ENCODE measurements at regions not wholly inside any gene's neighbourhood (a gene's known extent, or its start where the extent isn't known, plus 50 kb on each side); places are given as distances from the start of the nearest gene placed in this dataset.

GRCh38 chr7:116327135-116327534, 116.8 kb downstream of the TES start:
- Histone ChIP-seq H3K27ac (ENCODE audit: low read depth, low read length) (peak overlapping the region; percentile 84), H3K4me1 (ENCODE audit: control insufficient read depth, insufficient read depth, low read length, unreplicated experiment) (peaks cover 44% of the 10 kb centered on the region), H3K79me2 (ENCODE audit: control insufficient read depth, insufficient read depth, low read length, unreplicated experiment) (no peaks in the 10 kb centered on the region), H3K4me3 (ENCODE audit: low read depth, low read length) (no peak overlapping the region), H3K27me3 (ENCODE audit: insufficient read depth, low read length) (no peaks in the 10 kb centered on the region), H2AFZ (ENCODE audit: low read length, unreplicated experiment) (no peak overlapping the region), H3K36me3 (ENCODE audit: insufficient read depth, low read length) (0 out of 2 replicates have a peak, but pooled peaks cover 4% of the 10 kb centered on the region)

DNA sequence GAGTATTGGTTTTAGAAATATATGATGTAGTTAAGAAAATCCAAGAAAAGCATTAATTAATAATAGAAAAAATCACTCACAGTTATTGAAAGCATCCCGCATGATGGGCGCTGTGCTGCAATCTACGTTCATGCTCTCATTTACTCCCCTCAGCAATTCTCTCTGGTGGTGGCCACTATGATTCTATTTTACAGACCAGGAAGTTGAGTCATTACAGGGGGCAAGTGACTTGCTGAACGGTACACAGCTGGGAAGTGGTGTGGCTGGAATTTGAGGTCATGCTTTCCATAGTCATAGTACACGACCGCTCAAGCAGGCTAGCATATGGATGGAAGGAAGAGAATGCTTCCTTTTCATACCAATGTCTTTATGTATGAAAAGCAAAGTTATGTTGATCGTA, 117.4 kb downstream of the TES start:
- H3K36me3 ChIP-seq (ENCODE audit: insufficient read depth, low read length), result 0 out of 2 replicates have a peak, but pooled peaks cover under 1% of the 10 kb centered on the region
- H3K79me2 ChIP-seq (ENCODE audit: control insufficient read depth, insufficient read depth, low read length, unreplicated experiment), result no peaks in the 10 kb centered on the region
- H3K4me1 ChIP-seq (ENCODE audit: control insufficient read depth, insufficient read depth, low read length, unreplicated experiment), result peaks cover 39% of the 10 kb centered on the region
- no peak overlapping the region for H3K4me3 ChIP-seq (ENCODE audit: low read depth, low read length)
- peak overlapping the region; percentile 84 for H3K27ac ChIP-seq (ENCODE audit: low read depth, low read length)
- no peak overlapping the region for H2AFZ ChIP-seq (ENCODE audit: low read length, unreplicated experiment)
- H3K27me3 ChIP-seq (ENCODE audit: insufficient read depth, low read length), result no peaks in the 10 kb centered on the region

DNA sequence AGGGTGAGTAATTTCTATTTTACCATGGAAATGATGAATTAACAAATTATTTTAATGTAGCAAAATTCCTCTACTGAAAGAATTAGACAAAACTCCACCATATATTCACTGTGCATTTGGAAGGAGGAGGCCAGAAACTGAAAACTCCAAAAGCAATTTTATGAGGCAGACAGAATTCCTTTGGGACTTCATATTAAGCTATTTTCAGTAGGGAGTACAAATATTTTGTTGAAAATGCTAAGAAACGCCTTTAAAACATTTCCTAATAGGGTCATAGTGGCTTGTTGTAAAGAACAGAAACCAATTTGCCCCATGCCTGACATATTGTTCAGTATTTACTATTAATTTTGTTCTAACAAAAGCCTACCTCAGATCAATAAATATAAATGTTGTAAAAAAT, 117.8 kb downstream of the TES start:
- Histone ChIP-seq H2AFZ (ENCODE audit: low read length, unreplicated experiment) (no peak overlapping the region), H3K4me1 (ENCODE audit: control insufficient read depth, insufficient read depth, low read length, unreplicated experiment) (peaks cover 36% of the 10 kb centered on the region), H3K27ac (ENCODE audit: low read depth, low read length) (peak overlapping the region; percentile 84), H3K36me3 (ENCODE audit: insufficient read depth, low read length) (no peaks in the 10 kb centered on the region), H3K27me3 (ENCODE audit: insufficient read depth, low read length) (no peaks in the 10 kb centered on the region), H3K79me2 (ENCODE audit: control insufficient read depth, insufficient read depth, low read length, unreplicated experiment) (no peaks in the 10 kb centered on the region), H3K4me3 (ENCODE audit: low read depth, low read length) (no peak overlapping the region)

DNA sequence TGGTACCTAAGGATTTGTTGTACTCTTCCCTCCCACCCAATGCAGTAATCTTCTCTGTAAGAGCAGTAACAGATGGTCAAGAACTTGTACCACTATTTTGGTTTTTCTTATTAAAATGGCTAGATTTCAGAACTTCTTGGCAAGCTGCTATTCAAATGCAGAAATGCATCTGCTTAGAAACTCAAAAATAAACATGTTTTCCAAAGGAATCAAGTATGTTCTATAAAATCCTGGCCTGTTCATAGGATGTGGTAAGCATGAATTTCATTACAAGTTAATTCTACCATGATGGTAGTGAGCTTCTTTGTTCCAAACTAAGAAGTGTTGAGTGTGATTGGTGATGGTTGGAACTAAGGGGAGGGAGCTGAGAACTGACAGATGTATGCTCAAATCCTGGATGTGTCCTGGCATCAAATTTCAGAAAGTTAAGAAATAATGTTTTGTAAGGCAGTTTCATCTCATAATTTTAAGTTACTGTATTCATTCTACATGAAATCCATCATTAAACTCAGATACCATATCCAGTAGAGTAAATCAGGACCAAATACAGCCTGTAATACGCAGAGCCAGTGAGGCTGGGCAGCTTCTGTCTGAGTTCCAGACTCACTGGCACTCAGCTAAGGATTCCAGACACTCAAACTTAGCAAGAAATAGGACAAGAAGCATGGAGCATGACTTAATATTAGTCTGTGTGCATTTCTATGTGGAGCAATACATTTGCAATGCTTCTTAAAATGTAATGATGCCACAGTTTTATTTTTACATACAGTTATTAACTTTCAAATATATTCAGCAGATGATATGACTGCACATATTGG, 119.6 kb downstream of the TES start:
- Histone ChIP-seq H3K4me1 (ENCODE audit: control insufficient read depth, insufficient read depth, low read length, unreplicated experiment) (peaks cover 23% of the 10 kb centered on the region), H3K79me2 (ENCODE audit: control insufficient read depth, insufficient read depth, low read length, unreplicated experiment) (no peaks in the 10 kb centered on the region), H3K27me3 (ENCODE audit: insufficient read depth, low read length) (no peaks in the 10 kb centered on the region), H3K27ac (ENCODE audit: low read depth, low read length) (no peak overlapping the region), H3K36me3 (ENCODE audit: insufficient read depth, low read length) (no peaks in the 10 kb centered on the region), H3K4me3 (ENCODE audit: low read depth, low read length) (no peak overlapping the region), H2AFZ (ENCODE audit: low read length, unreplicated experiment) (no peak overlapping the region)

DNA sequence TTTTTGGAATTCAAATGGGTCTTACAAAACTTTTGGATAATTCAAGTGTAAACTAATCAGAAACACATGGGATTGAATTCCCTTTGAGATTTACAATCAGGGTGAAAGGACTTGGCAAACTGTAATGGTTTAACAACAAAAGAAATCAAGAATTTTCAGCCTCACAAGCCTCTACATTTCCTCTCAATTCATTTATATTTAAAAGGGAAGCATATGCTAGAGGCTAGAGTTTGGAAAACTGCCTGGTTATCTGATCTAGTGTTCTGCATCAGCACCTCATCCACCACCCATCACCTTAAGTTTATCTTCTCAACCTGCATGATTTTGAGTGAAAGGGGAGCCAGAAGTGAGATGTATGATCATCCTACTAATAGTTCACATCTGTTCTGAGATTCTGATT, 120.7 kb downstream of the TES start:
- no peaks in the 10 kb centered on the region for H3K79me2 ChIP-seq (ENCODE audit: control insufficient read depth, insufficient read depth, low read length, unreplicated experiment)
- no peak overlapping the region for H3K27ac ChIP-seq (ENCODE audit: low read depth, low read length)
- peak overlapping the region; percentile 4 for H2AFZ ChIP-seq (ENCODE audit: low read length, unreplicated experiment)
- H3K27me3 ChIP-seq (ENCODE audit: insufficient read depth, low read length), result no peaks in the 10 kb centered on the region
- H3K4me1 ChIP-seq (ENCODE audit: control insufficient read depth, insufficient read depth, low read length, unreplicated experiment), result peaks cover 18% of the 10 kb centered on the region
- H3K36me3 ChIP-seq (ENCODE audit: insufficient read depth, low read length), result no peaks in the 10 kb centered on the region
- H3K4me3 ChIP-seq (ENCODE audit: low read depth, low read length), result no peak overlapping the region

DNA sequence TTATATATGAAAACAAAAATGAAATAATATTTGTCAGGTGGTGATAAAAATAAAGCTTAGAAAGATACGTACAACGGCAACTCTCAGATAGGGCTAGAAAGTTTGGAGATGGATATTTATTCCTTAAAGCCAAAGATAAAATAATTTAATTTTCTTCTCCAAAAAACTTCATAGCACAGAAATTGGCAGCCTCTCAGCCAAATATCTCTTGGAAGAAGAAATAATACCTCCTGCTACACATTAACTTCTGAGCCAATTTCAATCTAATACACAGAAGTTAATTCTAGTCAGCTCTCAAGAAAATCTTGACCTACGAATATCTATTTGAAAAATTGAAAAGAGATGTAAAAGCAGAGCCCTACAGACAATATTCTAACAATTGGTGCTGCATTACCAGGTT, 122.4 kb downstream of the TES start:
- H3K4me1 ChIP-seq (ENCODE audit: control insufficient read depth, insufficient read depth, low read length, unreplicated experiment), result peaks cover 18% of the 10 kb centered on the region
- H3K36me3 ChIP-seq (ENCODE audit: insufficient read depth, low read length), result no peaks in the 10 kb centered on the region
- no peaks in the 10 kb centered on the region for H3K79me2 ChIP-seq (ENCODE audit: control insufficient read depth, insufficient read depth, low read length, unreplicated experiment)
- no peaks in the 10 kb centered on the region for H3K27me3 ChIP-seq (ENCODE audit: insufficient read depth, low read length)
- no peak overlapping the region for H3K27ac ChIP-seq (ENCODE audit: low read depth, low read length)
- H2AFZ ChIP-seq (ENCODE audit: low read length, unreplicated experiment), result no peak overlapping the region
- no peak overlapping the region for H3K4me3 ChIP-seq (ENCODE audit: low read depth, low read length)

DNA sequence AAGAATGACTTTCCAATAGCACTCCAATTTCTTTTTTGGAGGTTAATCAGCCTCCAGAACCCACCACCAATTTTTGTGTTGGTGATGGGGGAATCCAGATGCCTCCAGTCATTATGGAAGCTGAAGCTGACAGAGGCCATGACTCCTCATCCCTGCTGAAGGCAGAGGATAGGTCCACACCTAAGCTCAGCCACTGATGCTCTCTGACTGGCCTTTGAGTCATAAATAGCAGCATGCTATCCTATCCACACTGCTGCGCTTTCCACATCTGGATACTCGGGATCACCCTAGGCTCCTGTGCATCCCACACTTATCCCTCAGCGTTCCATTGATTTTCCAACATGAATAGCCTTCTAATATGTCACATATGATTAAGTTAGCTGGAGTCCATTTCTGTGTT, 124.2 kb downstream of the TES start:
- Histone ChIP-seq H3K4me1 (ENCODE audit: control insufficient read depth, insufficient read depth, low read length, unreplicated experiment) (peaks cover 21% of the 10 kb centered on the region), H3K4me3 (ENCODE audit: low read depth, low read length) (no peak overlapping the region), H3K27me3 (ENCODE audit: insufficient read depth, low read length) (no peaks in the 10 kb centered on the region), H3K27ac (ENCODE audit: low read depth, low read length) (no peak overlapping the region), H3K79me2 (ENCODE audit: control insufficient read depth, insufficient read depth, low read length, unreplicated experiment) (no peaks in the 10 kb centered on the region), H2AFZ (ENCODE audit: low read length, unreplicated experiment) (no peak overlapping the region), H3K36me3 (ENCODE audit: insufficient read depth, low read length) (no peaks in the 10 kb centered on the region)

GRCh38 chr7:116337018-116337417, 126.7 kb downstream of the TES start:
- Histone ChIP-seq H3K36me3 (ENCODE audit: insufficient read depth, low read length) (no peaks in the 10 kb centered on the region), H3K27me3 (ENCODE audit: insufficient read depth, low read length) (no peaks in the 10 kb centered on the region), H3K4me3 (ENCODE audit: low read depth, low read length) (no peak overlapping the region), H3K79me2 (ENCODE audit: control insufficient read depth, insufficient read depth, low read length, unreplicated experiment) (no peaks in the 10 kb centered on the region), H2AFZ (ENCODE audit: low read length, unreplicated experiment) (no peak overlapping the region), H3K4me1 (ENCODE audit: control insufficient read depth, insufficient read depth, low read length, unreplicated experiment) (peaks cover 37% of the 10 kb centered on the region), H3K27ac (ENCODE audit: low read depth, low read length) (no peak overlapping the region)

DNA sequence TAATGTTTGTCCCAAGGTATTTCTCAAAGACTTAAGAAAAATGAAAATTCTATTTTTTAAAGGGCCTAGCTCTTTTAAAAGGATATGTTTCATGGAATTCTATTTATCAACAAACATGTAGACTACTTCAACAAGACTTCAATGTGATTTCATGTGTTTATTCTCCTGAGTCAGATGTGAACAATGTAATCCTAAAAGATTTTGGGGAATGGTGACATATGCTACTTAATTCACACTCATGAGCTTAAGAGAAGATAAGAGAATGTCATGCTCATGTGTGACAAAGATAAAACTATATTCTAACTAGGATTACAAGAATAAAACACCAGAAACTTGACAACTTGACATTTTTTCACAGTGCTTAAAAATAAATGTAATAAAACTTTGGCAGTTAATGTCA, 127.5 kb downstream of the TES start:
- H3K4me1 ChIP-seq (ENCODE audit: control insufficient read depth, insufficient read depth, low read length, unreplicated experiment), result peaks cover 41% of the 10 kb centered on the region
- no peak overlapping the region for H3K27ac ChIP-seq (ENCODE audit: low read depth, low read length)
- H3K4me3 ChIP-seq (ENCODE audit: low read depth, low read length), result no peak overlapping the region
- no peaks in the 10 kb centered on the region for H3K79me2 ChIP-seq (ENCODE audit: control insufficient read depth, insufficient read depth, low read length, unreplicated experiment)
- H2AFZ ChIP-seq (ENCODE audit: low read length, unreplicated experiment), result no peak overlapping the region
- H3K36me3 ChIP-seq (ENCODE audit: insufficient read depth, low read length), result no peaks in the 10 kb centered on the region
- H3K27me3 ChIP-seq (ENCODE audit: insufficient read depth, low read length), result no peaks in the 10 kb centered on the region

DNA sequence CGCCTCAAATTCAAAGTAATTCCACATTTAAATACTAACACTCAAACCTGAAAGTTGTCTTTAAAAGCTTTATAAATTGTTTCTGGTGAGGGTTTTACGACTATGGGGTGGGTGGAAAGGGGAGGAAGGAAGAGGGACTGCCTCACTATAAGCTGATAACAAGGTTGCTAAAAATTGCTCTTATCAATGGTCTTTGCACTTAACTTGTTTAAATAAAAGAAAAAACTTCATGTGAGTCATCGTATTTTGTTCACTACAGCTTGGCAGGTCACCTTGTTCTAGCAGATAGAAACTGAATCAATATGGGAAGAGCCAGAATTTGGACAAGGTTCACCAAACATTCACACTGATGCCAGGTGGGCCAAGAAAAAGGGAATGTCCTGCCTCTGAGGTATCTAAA, 129.2 kb downstream of the TES start:
- peaks cover 41% of the 10 kb centered on the region for H3K4me1 ChIP-seq (ENCODE audit: control insufficient read depth, insufficient read depth, low read length, unreplicated experiment)
- H2AFZ ChIP-seq (ENCODE audit: low read length, unreplicated experiment), result no peak overlapping the region
- no peaks in the 10 kb centered on the region for H3K79me2 ChIP-seq (ENCODE audit: control insufficient read depth, insufficient read depth, low read length, unreplicated experiment)
- H3K36me3 ChIP-seq (ENCODE audit: insufficient read depth, low read length), result no peaks in the 10 kb centered on the region
- no peaks in the 10 kb centered on the region for H3K27me3 ChIP-seq (ENCODE audit: insufficient read depth, low read length)
- no peak overlapping the region for H3K4me3 ChIP-seq (ENCODE audit: low read depth, low read length)
- peak overlapping the region; percentile 58 for H3K27ac ChIP-seq (ENCODE audit: low read depth, low read length)

- Histone ChIP-seq H3K4me3 (ENCODE audit: low read depth, low read length) (peak overlapping the region; percentile 11; the same call in 1 of the 2 replicates), H2AFZ (ENCODE audit: low read length, unreplicated experiment) (no peak overlapping the region), H3K36me3 (ENCODE audit: insufficient read depth, low read length) (no peaks in the 10 kb centered on the region; the same call in 1 of the 2 replicates), H3K79me2 (ENCODE audit: control insufficient read depth, insufficient read depth, low read length, unreplicated experiment) (no peaks in the 10 kb centered on the region), H3K27ac (ENCODE audit: low read depth, low read length) (peak overlapping the region; percentile 58), H3K27me3 (ENCODE audit: insufficient read depth, low read length) (no peaks in the 10 kb centered on the region), H3K4me1 (ENCODE audit: control insufficient read depth, insufficient read depth, low read length, unreplicated experiment) (peaks cover 41% of the 10 kb centered on the region)
Observed at GRCh38 chr7:116340201-116340847, 130.0 kb downstream of the TES start.

Measured in ACC112 (cell line).